BLaER1 treated with 17β-estradiol and CSF1 and Interleukin-3, amounts not matched to agents 10 nM and 100 nM (cell line): ENCODE measurements at regions not wholly inside any gene's neighbourhood (a gene's known extent, or its start where the extent isn't known, plus 50 kb on each side); places are given as distances from the start of the nearest gene placed in this dataset.

Experiments used
- H3K27ac ChIP-seq, 11 experiments: shearing (Covaris generic); formaldehyde crosslinking; 2 replicates each; pipeline ENCODE4 v1.8.1; 2022
- H3K27me3 ChIP-seq, 11 experiments: shearing (Covaris generic); formaldehyde crosslinking; 2 replicates each; pipeline ENCODE4 v1.8.1; 2022
- H3K36me3 ChIP-seq, 11 experiments: shearing (Covaris generic); formaldehyde crosslinking; 2 replicates each; pipeline ENCODE4 v1.8.1; 2022
- H3K4me1 ChIP-seq, 10 experiments: shearing (Covaris generic); formaldehyde crosslinking; 2 replicates each; pipeline ENCODE4 v1.8.1; 2022
- H3K4me2 ChIP-seq, 11 experiments: shearing (Covaris generic); formaldehyde crosslinking; 2 replicates each; pipeline ENCODE4 v1.8.1; 2022
- H3K4me3 ChIP-seq, 10 experiments: shearing (Covaris generic); formaldehyde crosslinking; 2 replicates each; pipeline ENCODE4 v1.8.1; 2022
- H3K9ac ChIP-seq, 11 experiments: shearing (Covaris generic); formaldehyde crosslinking; 2 replicates each; pipeline ENCODE4 v1.8.1; 2022
- H3K9me3 ChIP-seq, 11 experiments: shearing (Covaris generic); formaldehyde crosslinking; replicated peaks in 1 of 11; 2 replicates each; pipeline ENCODE4 v1.8.1; 2022
- H4K20me1 ChIP-seq, 11 experiments: shearing (Covaris generic); formaldehyde crosslinking; 2 replicates each; pipeline ENCODE4 v1.8.1; 2022
- Cebpa-rat ChIP-seq, 11 experiments: shearing (Covaris generic); IDR thresholded peaks; 2 replicates each; pipeline ENCODE4 v1.8.1; 2022

- H3K4me1 ChIP-seq = no peaks in the 10 kb centered on the region
- TF ChIP-seq Cebpa-rat (IDR thresholded peaks at IDR 0.05) = no peak
These were observed 292.2 kb downstream of the PYDC2 start for GRCh38 chr3:191753196-191753595.

GRCh38 chr3:191761906-191762305 lies 300.9 kb downstream of the PYDC2 start:
- H3K27me3 ChIP-seq = no peaks in the 10 kb centered on the region
- no peaks in the 10 kb centered on the region for H4K20me1 ChIP-seq
- no peak overlapping the region for H3K9ac ChIP-seq
- no peak overlapping the region for H3K4me3 ChIP-seq
- H3K9me3 ChIP-seq = no peaks in the 10 kb centered on the region
- peak overlapping the region in 4 of 11 experiments; percentile 16 to 64 (median 46); a peak in 4 of 22 replicates for H3K4me2 ChIP-seq
- no peak for TF ChIP-seq Cebpa-rat (IDR thresholded peaks at IDR 0.05)
- no peaks in the 10 kb centered on the region for H3K36me3 ChIP-seq
- no peak overlapping the region for H3K27ac ChIP-seq
- H3K4me1 ChIP-seq = peaks cover 0 to 10% (median 0%) of the 10 kb centered on the region in 10 experiments; a peak in 7 of 20 replicates

More at GRCh38 chr3:191753196-191753595, 292.2 kb downstream of the PYDC2 start:
- no peaks in the 10 kb centered on the region for H3K9me3 ChIP-seq
- no peak overlapping the region for H3K27ac ChIP-seq
- H3K36me3 ChIP-seq = no peaks in the 10 kb centered on the region
- H3K4me3 ChIP-seq = no peak overlapping the region
- no peaks in the 10 kb centered on the region for H3K27me3 ChIP-seq
- H4K20me1 ChIP-seq = no peaks in the 10 kb centered on the region
- no peak overlapping the region for H3K4me2 ChIP-seq
- no peak overlapping the region for H3K9ac ChIP-seq

- Histone ChIP-seq H4K20me1 (no peaks in the 10 kb centered on the region), H3K9ac (no peak overlapping the region), H3K27me3 (no peaks in the 10 kb centered on the region), H3K4me2 (peak overlapping the region in 5 of 11 experiments; percentile 16 to 64 (median 35); a peak in 7 of 22 replicates), H3K4me1 (peaks cover 0 to 10% (median 0%) of the 10 kb centered on the region in 10 experiments; a peak in 7 of 20 replicates), H3K36me3 (no peaks in the 10 kb centered on the region), H3K9me3 (no peaks in the 10 kb centered on the region), H3K27ac (no peak overlapping the region), H3K4me3 (no peak overlapping the region)
- no peak for TF ChIP-seq Cebpa-rat (IDR thresholded peaks at IDR 0.05)
These were observed 301.5 kb downstream of the PYDC2 start for GRCh38 chr3:191762323-191762960.

- H3K27me3 ChIP-seq = no peaks in the 10 kb centered on the region
- H3K9ac ChIP-seq = no peak overlapping the region
- H3K36me3 ChIP-seq = no peaks in the 10 kb centered on the region
- no peak overlapping the region for H3K4me3 ChIP-seq
- TF ChIP-seq Cebpa-rat (IDR thresholded peaks at IDR 0.05) = no peak
- no peak overlapping the region for H3K27ac ChIP-seq
- no peaks in the 10 kb centered on the region for H4K20me1 ChIP-seq
- H3K9me3 ChIP-seq = no peaks in the 10 kb centered on the region
- H3K4me1 ChIP-seq = no peaks in the 10 kb centered on the region
- no peak overlapping the region for H3K4me2 ChIP-seq
These were observed 307.5 kb downstream of the PYDC2 start for GRCh38 chr3:191768421-191768820.

- H3K36me3 ChIP-seq = no peaks in the 10 kb centered on the region
- H3K4me3 ChIP-seq = no peak overlapping the region
- TF ChIP-seq Cebpa-rat (IDR thresholded peaks at IDR 0.05) = no peak
- H3K27ac ChIP-seq = no peak overlapping the region
- no peaks in the 10 kb centered on the region for H4K20me1 ChIP-seq
- no peak overlapping the region for H3K4me2 ChIP-seq
- H3K27me3 ChIP-seq = no peaks in the 10 kb centered on the region
- no peaks in the 10 kb centered on the region for H3K4me1 ChIP-seq
- H3K9me3 ChIP-seq = no peaks in the 10 kb centered on the region; a peak in 1 of 22 replicates
- no peak overlapping the region for H3K9ac ChIP-seq
These were observed 309.6 kb downstream of the PYDC2 start for GRCh38 chr3:191770541-191770940.

GRCh38 chr3:191774485-191774884 lies 313.5 kb downstream of the PYDC2 start:
- Histone ChIP-seq H3K4me3 (no peak overlapping the region), H4K20me1 (no peaks in the 10 kb centered on the region), H3K27ac (no peak overlapping the region), H3K4me2 (no peak overlapping the region), H3K27me3 (no peaks in the 10 kb centered on the region), H3K4me1 (no peaks in the 10 kb centered on the region), H3K9me3 (peaks cover 0 to 26% (median 3%) of the 10 kb centered on the region in 11 experiments; a peak in 5 of 22 replicates), H3K9ac (no peak overlapping the region), H3K36me3 (no peaks in the 10 kb centered on the region)
- TF ChIP-seq Cebpa-rat (IDR thresholded peaks at IDR 0.05) = no peak

GRCh38 chr3:191775451-191776233 lies 314.7 kb downstream of the PYDC2 start:
- Histone ChIP-seq H3K9me3 (peaks cover 0 to 26% (median 3%) of the 10 kb centered on the region in 11 experiments; a peak in 5 of 22 replicates), H3K4me1 (no peaks in the 10 kb centered on the region), H3K36me3 (no peaks in the 10 kb centered on the region), H3K27me3 (no peaks in the 10 kb centered on the region), H3K4me3 (no peak overlapping the region), H4K20me1 (no peaks in the 10 kb centered on the region), H3K27ac (no peak overlapping the region), H3K4me2 (no peak overlapping the region), H3K9ac (no peak overlapping the region)
- no peak for TF ChIP-seq Cebpa-rat (IDR thresholded peaks at IDR 0.05)

- H3K4me1 ChIP-seq = no peaks in the 10 kb centered on the region
- no peak overlapping the region for H3K27ac ChIP-seq
- H3K4me3 ChIP-seq = no peak overlapping the region
- no peak overlapping the region for H3K4me2 ChIP-seq
- H3K9ac ChIP-seq = no peak overlapping the region
- H3K9me3 ChIP-seq = peaks cover 0 to 26% (median 3%) of the 10 kb centered on the region in 11 experiments; a peak in 5 of 22 replicates
- H4K20me1 ChIP-seq = no peaks in the 10 kb centered on the region
- no peaks in the 10 kb centered on the region for H3K36me3 ChIP-seq
- H3K27me3 ChIP-seq = no peaks in the 10 kb centered on the region
- no peak for TF ChIP-seq Cebpa-rat (IDR thresholded peaks at IDR 0.05)
These were observed 320.1 kb downstream of the PYDC2 start for GRCh38 chr3:191781044-191781443.

GRCh38 chr3:191783024-191783423 lies 322.1 kb downstream of the PYDC2 start:
- H3K4me2 ChIP-seq = no peak overlapping the region
- H3K27ac ChIP-seq = no peak overlapping the region
- H3K4me1 ChIP-seq = no peaks in the 10 kb centered on the region
- no peaks in the 10 kb centered on the region for H3K36me3 ChIP-seq
- H3K9ac ChIP-seq = no peak overlapping the region
- no peak overlapping the region for H3K4me3 ChIP-seq
- peaks cover 0 to 7% (median 0%) of the 10 kb centered on the region in 11 experiments; a peak in 1 of 22 replicates for H3K9me3 ChIP-seq
- no peaks in the 10 kb centered on the region for H4K20me1 ChIP-seq
- H3K27me3 ChIP-seq = no peaks in the 10 kb centered on the region
- no peak for TF ChIP-seq Cebpa-rat (IDR thresholded peaks at IDR 0.05)
